Renal cortex interstitium (tissue), 11 donors: ENCODE measurements at regions not wholly inside any gene's neighbourhood (a gene's known extent, or its start where the extent isn't known, plus 50 kb on each side); places are given as distances from the start of the nearest gene placed in this dataset.
"Not testable (repeated sequence)": the region's sequence is repeated elsewhere in the genome, so short reads cannot be mapped to it uniquely, and the experiment has no call there.

Experiments used
- DNase-seq, 11 donors: peaks; one replicate each; pipeline ENCODE4 v3.0.0-alpha.2; 2013; ENCODE audit warnings: low read depth in 9 of 11, low spot score in 4 of 11; ENCODE audit errors: extremely low read depth in 1 of 11

DNA sequence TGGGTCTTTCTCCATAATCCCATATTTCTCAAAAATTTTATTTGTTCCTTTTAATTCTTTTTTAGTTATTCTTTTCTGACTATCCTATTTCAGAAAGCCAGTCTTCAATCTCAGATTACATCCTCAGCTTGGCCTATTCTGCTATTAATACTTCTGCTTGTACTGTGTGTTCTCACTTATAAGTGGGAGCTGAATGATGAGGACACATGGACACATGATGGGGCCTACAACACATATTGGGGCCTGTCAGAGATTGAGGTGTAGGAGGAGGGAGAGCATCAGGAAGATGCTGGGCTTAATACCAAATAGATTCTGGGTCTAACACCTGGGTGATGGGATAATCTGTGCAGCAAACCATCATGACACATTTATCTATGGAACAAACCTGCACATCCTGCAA lies 82.3 kb downstream of the MAGEE1 start:
- no peak for DNase-seq

GRCh38 chrX:76517544-76517943 lies 90.0 kb downstream of the MAGEE1 start:
- DNase-seq: no peak

GRCh38 chrX:76520273-76521054 lies 93.0 kb downstream of the MAGEE1 start:
- DNase-seq: no peak

- DNase-seq: not testable (repeated sequence)
These were observed 108.2 kb downstream of the MAGEE1 start for GRCh38 chrX:76535675-76536074.

GRCh38 chrX:76538860-76539259 lies 111.3 kb downstream of the MAGEE1 start:
- no peak for DNase-seq

DNA sequence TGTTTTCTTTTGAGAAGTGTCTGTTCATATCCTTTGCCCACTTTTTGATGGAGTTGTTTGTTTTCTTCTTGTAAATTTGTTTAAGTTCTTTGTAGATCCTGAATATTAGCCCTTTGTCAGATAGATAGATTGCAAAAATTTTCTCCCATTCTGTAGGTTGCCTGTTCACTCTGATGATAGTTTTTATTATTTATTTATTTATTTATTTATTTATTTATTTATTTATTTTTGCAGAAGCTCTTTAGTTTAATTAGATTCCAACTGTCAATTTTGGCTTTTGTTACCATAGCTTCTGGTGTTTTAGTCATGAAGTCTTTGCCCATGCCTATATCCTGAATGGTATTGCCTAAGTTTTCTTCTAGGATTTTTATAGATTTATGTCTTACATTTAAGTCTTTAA lies 115.9 kb downstream of the MAGEE1 start:
- DNase-seq: not testable (repeated sequence)

GRCh38 chrX:76550016-76550415 lies 122.5 kb downstream of the MAGEE1 start:
- no peak for DNase-seq

- DNase-seq: no peak
These were observed 127.8 kb downstream of the MAGEE1 start for GRCh38 chrX:76555269-76555668.

DNA sequence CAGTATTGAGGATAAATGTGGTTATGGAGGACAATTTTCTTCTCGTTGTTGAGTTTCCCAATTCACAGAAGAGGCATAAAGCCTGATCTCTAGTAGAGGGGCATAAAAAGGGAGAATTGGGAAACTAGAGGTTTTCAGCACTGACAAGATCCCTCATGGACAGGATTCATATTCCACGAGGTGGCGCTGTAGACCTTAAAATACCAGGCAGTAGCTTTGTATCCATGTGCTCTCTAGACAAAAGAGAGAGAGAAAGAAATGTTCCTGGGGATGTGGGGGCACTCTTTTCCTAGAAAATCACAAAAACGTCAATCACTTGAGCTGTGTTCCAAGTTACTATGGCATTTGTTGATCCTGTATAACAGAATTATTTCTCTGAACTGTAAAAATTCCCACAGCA lies 128.3 kb downstream of the MAGEE1 start:
- DNase-seq: peak in 1 of 11 donors; percentile 0

DNA sequence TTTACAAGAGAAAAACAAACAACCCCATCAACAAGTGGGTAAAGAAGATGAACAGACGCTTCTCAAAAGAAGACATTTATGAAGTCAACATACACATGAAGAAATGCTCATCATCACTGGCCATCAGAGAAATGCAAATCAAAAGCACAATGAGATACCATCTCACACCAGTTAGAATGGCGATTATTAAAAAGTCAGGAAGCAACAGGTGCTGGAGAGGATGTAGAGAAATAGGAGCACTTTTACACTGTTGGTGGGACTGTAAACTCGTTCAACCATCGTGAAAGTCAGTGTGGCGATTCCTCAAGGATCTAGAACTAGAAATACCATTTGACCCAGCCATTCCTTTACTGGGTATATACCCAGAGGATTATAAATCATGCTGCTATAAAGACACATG lies 137.3 kb downstream of the MAGEE1 start:
- not testable (repeated sequence) for DNase-seq

- no peak for DNase-seq
These were observed 177.9 kb downstream of the MAGEE1 start for GRCh38 chrX:76605390-76605789.

- DNase-seq: no peak
These were observed 189.5 kb downstream of the MAGEE1 start for GRCh38 chrX:76617020-76617419.

- DNase-seq: no peak
These were observed 216.1 kb downstream of the MAGEE1 start for GRCh38 chrX:76643590-76643989.

DNA sequence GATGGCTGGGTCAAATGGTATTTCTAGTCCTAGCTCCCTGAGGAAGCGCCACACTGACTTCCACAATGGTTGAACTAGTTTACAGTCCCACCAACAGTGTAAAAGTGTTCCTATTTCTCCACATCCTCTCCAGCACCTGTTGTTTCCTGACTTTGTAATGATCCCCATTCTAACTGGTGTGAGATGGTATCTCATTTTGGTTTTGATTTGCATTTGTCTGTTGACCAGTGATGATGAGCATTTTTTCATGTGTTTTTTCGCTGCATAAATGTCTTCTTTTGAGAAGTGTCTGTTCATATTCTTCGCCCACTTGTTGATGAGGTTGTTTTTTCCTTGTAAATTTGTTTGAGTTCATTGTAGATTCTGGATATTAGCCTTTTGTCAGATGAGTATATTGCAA lies 223.9 kb downstream of the MAGEE1 start:
- DNase-seq: not testable (repeated sequence)

GRCh38 chrX:76657499-76657898 lies 230.0 kb downstream of the MAGEE1 start:
- no peak for DNase-seq
